ENCODE measurements at regions not wholly inside any gene's neighbourhood (a gene's known extent, or its start where the extent isn't known, plus 50 kb on each side); places are given as distances from the start of the nearest gene placed in this dataset.
"Not testable (repeated sequence)": the region's sequence is repeated elsewhere in the genome, so short reads cannot be mapped to it uniquely, and the experiment has no call there.

- DNase-seq (ENCODE audit: low spot score), result no peak
Observed at GRCh38 chr6:156688620-156688971, 88.6 kb upstream of the ARID1B start.

- DNase-seq (ENCODE audit: low spot score), result no peak
Observed at GRCh38 chr6:156687789-156688619, 89.2 kb upstream of the ARID1B start.

- DNase-seq (ENCODE audit: low spot score), result peak; percentile 76
Observed at GRCh38 chr6:156686995-156687788, 90.0 kb upstream of the ARID1B start.

- DNase-seq (ENCODE audit: low spot score), result peak; percentile 55
Observed at GRCh38 chr6:156686301-156686994, 90.7 kb upstream of the ARID1B start.

- no peak for DNase-seq (ENCODE audit: low spot score)
Observed at GRCh38 chr6:156685823-156686222, 91.4 kb upstream of the ARID1B start.

- DNase-seq (ENCODE audit: low spot score), result no peak
Observed at GRCh38 chr6:156683821-156684220, 93.4 kb upstream of the ARID1B start.

- no peak for DNase-seq (ENCODE audit: low spot score)
Observed at GRCh38 chr6:156676721-156677120, 100.5 kb upstream of the ARID1B start.

- no peak for DNase-seq (ENCODE audit: low spot score)
Observed at GRCh38 chr6:156674197-156674596, 103.0 kb upstream of the ARID1B start.

- DNase-seq (ENCODE audit: low spot score), result not testable (repeated sequence)
Observed at GRCh38 chr6:156670097-156670496, 107.1 kb upstream of the ARID1B start.

- no peak for DNase-seq (ENCODE audit: low spot score)
Observed at GRCh38 chr6:156662025-156662445, 115.1 kb upstream of the ARID1B start.

- no peak for DNase-seq (ENCODE audit: low spot score)
Observed at GRCh38 chr6:156660389-156660788, 116.8 kb upstream of the ARID1B start.

- DNase-seq (ENCODE audit: low spot score), result no peak
Observed at GRCh38 chr6:156659822-156660198, 117.4 kb upstream of the ARID1B start.

- DNase-seq (ENCODE audit: low spot score), result no peak
Observed at GRCh38 chr6:156658966-156659821, 118.0 kb upstream of the ARID1B start.

- DNase-seq (ENCODE audit: low spot score), result no peak
Observed at GRCh38 chr6:156658186-156658965, 118.8 kb upstream of the ARID1B start.

- DNase-seq (ENCODE audit: low spot score), result no peak
Observed at GRCh38 chr6:156657296-156657695, 119.9 kb upstream of the ARID1B start.

GRCh38 chr6:156654919-156655918, 122.0 kb upstream of the ARID1B start:
- DNase-seq (ENCODE audit: low spot score), result no peak

GRCh38 chr6:156652231-156652750, 124.9 kb upstream of the ARID1B start:
- DNase-seq (ENCODE audit: low spot score), result no peak

- DNase-seq (ENCODE audit: low spot score), result no peak
Observed at GRCh38 chr6:156651486-156651885, 125.7 kb upstream of the ARID1B start.

- no peak for DNase-seq (ENCODE audit: low spot score)
Observed at GRCh38 chr6:156650896-156651390, 126.2 kb upstream of the ARID1B start.
